WTC11 (cell line): ENCODE measurements at regions not wholly inside any gene's neighbourhood (a gene's known extent, or its start where the extent isn't known, plus 50 kb on each side); places are given as distances from the start of the nearest gene placed in this dataset.

ENCODE experiments used
- ATAC-seq: fragments of 200-7000 bp; cut with Tn5 transposase; 2 replicates; pipeline ENCODE4 v1.10.0; 2021; ENCODE audit warnings: mild to moderate bottlenecking, moderate library complexity
- CTCF ChIA-PET: fragments of 300-600 bp; sonication (Branson Sonifier 250); formaldehyde crosslinking; loops from one replicate; lab custom pipeline; 2021; ENCODE audit warnings: antibody characterized with exemption; lab: Charles Lee
- POLR2A ChIA-PET: fragments of 350-600 bp; sonication (Branson Sonifier 250); formaldehyde crosslinking; loops from one replicate; lab custom pipeline; 2021; ENCODE audit warnings: antibody characterized with exemption; lab: Charles Lee
- DNase-seq: peaks from one replicate; pipeline ENCODE4 v3.0.0; 2021; ENCODE audit warnings: low spot score
- H3K27ac Mint-ChIP-seq: 2 replicates; pipeline ENCODE4 v1.8.0; 2021; ENCODE audit warnings: mixed read lengths
- H3K27me3 Mint-ChIP-seq: 2 replicates; pipeline ENCODE4 v1.8.0; 2021; ENCODE audit warnings: low read depth, mild to moderate bottlenecking, moderate library complexity, mixed read lengths
- H3K36me3 Mint-ChIP-seq: 2 replicates; pipeline ENCODE4 v1.8.0; 2021; ENCODE audit warnings: mixed read lengths
- H3K4me1 Mint-ChIP-seq: 2 replicates; pipeline ENCODE4 v1.8.0; 2022; ENCODE audit warnings: mixed read lengths
- H3K4me3 Mint-ChIP-seq: 2 replicates; pipeline ENCODE4 v1.8.0; 2021; ENCODE audit warnings: mild to moderate bottlenecking, moderate library complexity, mixed read lengths
- H3K9me3 Mint-ChIP-seq: 2 replicates; pipeline ENCODE4 v1.8.0; 2021; ENCODE audit warnings: mixed read lengths
- ATF6 ChIP-seq: sonication (generic); formaldehyde crosslinking; IDR thresholded peaks from 2 replicates; pipeline ENCODE4 v1.8.1; 2023; ENCODE audit warnings: mild to moderate bottlenecking, missing genetic modification reagents
- CREB1 ChIP-seq: sonication (generic); formaldehyde crosslinking; IDR thresholded peaks from 2 replicates; pipeline ENCODE4 v1.8.0; 2023; ENCODE audit warnings: mild to moderate bottlenecking, missing genetic modification reagents
- CREM ChIP-seq: sonication (generic); formaldehyde crosslinking; IDR thresholded peaks from 2 replicates; pipeline ENCODE4 v1.8.1; 2022; ENCODE audit warnings: mild to moderate bottlenecking, missing genetic modification reagents, moderate library complexity
- FOXJ3 ChIP-seq: sonication (generic); formaldehyde crosslinking; IDR thresholded peaks from 2 replicates; pipeline ENCODE4 v1.9.0; 2021; ENCODE audit warnings: missing genetic modification reagents, mild to moderate bottlenecking, borderline replicate concordance
- FOXP1 ChIP-seq: sonication (generic); formaldehyde crosslinking; IDR thresholded peaks from 2 replicates; pipeline ENCODE4 v1.8.0; 2022; ENCODE audit warnings: missing genetic modification reagents, mild to moderate bottlenecking, moderate library complexity, borderline replicate concordance
- IRF2 ChIP-seq: sonication (generic); formaldehyde crosslinking; IDR thresholded peaks from 2 replicates; pipeline ENCODE4 v1.8.0; 2022; ENCODE audit warnings: low read depth, missing genetic modification reagents, borderline replicate concordance
- MXD4 ChIP-seq: fragments of 250-450 bp; sonication (Bioruptor Pico); IDR thresholded peaks from 2 replicates; pipeline ENCODE4 v1.8.0; 2021; ENCODE audit warnings: mild to moderate bottlenecking, moderate library complexity, borderline replicate concordance
- MYBL2 ChIP-seq: sonication (generic); formaldehyde crosslinking; IDR thresholded peaks from 2 replicates; pipeline ENCODE4 v1.8.1; 2023; ENCODE audit warnings: mild to moderate bottlenecking, moderate library complexity, missing genetic modification reagents
- NFYB ChIP-seq: sonication (generic); formaldehyde crosslinking; conservative IDR thresholded peaks from 2 replicates; pipeline ENCODE4 v1.8.0; 2022; ENCODE audit warnings: low read depth, missing genetic modification reagents
- OVOL2 ChIP-seq: fragments of 250-450 bp; sonication (Bioruptor Pico); IDR thresholded peaks from 2 replicates; pipeline ENCODE4 v1.9.0; 2021; ENCODE audit warnings: mild to moderate bottlenecking, borderline replicate concordance
- RORB ChIP-seq: fragments of 250-450 bp; sonication (Bioruptor Pico); IDR thresholded peaks from 2 replicates; pipeline ENCODE4 v1.9.0; 2021; ENCODE audit warnings: mild to moderate bottlenecking
- USF2 ChIP-seq: sonication (generic); formaldehyde crosslinking; IDR thresholded peaks from 2 replicates; pipeline ENCODE4 v1.8.1; 2023; ENCODE audit warnings: mild to moderate bottlenecking, missing genetic modification reagents, moderate library complexity
- ZMAT4 ChIP-seq: fragments of 250-450 bp; sonication (Bioruptor Pico); IDR thresholded peaks from 2 replicates; pipeline ENCODE4 v1.9.0; 2021; ENCODE audit warnings: mild to moderate bottlenecking
- ZNF219 ChIP-seq: sonication (generic); formaldehyde crosslinking; IDR thresholded peaks from 2 replicates; pipeline ENCODE4 v1.8.0; 2023; ENCODE audit warnings: missing genetic modification reagents, mild to moderate bottlenecking, borderline replicate concordance
- ZNF317 ChIP-seq: sonication (generic); formaldehyde crosslinking; IDR thresholded peaks from 2 replicates; pipeline ENCODE4 v1.8.1; 2023; ENCODE audit warnings: low read depth, mild to moderate bottlenecking, moderate library complexity, missing genetic modification reagents, borderline replicate concordance
- ZNF512 ChIP-seq: sonication (generic); formaldehyde crosslinking; IDR thresholded peaks from 2 replicates; pipeline ENCODE4 v1.8.1; 2022; ENCODE audit warnings: missing genetic modification reagents, borderline replicate concordance
- ZSCAN18 ChIP-seq: fragments of 250-450 bp; sonication (Bioruptor Pico); IDR thresholded peaks from 2 replicates; pipeline ENCODE4 v2.1.2; 2022; ENCODE audit warnings: mild to moderate bottlenecking, moderate library complexity
- TF ChIP-seq, protein P1 (sequence below): sonication (generic); formaldehyde crosslinking; IDR thresholded peaks from 2 replicates; pipeline ENCODE4 v1.8.0; 2023; ENCODE audit warnings: missing genetic modification reagents, mild to moderate bottlenecking, borderline replicate concordance
- TF ChIP-seq, protein P2 (sequence below): sonication (generic); formaldehyde crosslinking; IDR thresholded peaks from 2 replicates; pipeline ENCODE4 v1.8.1; 2023; ENCODE audit warnings: mild to moderate bottlenecking, missing genetic modification reagents, borderline replicate concordance

DNA sequence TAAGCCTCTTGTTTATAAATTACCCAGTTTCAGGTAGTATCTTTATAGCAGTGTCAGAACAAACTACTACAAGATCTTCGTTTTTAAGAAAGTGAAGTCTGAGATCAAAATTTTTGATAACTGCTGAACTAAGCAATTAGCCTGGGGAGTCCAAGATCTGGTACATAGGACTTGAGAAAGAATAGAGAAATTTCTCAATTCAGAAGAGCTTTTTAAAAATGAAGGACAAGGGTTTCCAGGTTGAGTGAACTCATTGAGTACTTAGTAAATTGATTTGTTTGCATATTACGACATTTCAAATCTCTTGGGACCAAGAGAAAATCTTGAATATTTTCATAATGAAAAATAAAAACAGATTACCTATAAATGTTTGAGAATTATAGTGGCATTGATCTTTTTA lies 386.6 kb upstream of the THRB start (continued):
- TF ChIP-seq, protein P1, sequence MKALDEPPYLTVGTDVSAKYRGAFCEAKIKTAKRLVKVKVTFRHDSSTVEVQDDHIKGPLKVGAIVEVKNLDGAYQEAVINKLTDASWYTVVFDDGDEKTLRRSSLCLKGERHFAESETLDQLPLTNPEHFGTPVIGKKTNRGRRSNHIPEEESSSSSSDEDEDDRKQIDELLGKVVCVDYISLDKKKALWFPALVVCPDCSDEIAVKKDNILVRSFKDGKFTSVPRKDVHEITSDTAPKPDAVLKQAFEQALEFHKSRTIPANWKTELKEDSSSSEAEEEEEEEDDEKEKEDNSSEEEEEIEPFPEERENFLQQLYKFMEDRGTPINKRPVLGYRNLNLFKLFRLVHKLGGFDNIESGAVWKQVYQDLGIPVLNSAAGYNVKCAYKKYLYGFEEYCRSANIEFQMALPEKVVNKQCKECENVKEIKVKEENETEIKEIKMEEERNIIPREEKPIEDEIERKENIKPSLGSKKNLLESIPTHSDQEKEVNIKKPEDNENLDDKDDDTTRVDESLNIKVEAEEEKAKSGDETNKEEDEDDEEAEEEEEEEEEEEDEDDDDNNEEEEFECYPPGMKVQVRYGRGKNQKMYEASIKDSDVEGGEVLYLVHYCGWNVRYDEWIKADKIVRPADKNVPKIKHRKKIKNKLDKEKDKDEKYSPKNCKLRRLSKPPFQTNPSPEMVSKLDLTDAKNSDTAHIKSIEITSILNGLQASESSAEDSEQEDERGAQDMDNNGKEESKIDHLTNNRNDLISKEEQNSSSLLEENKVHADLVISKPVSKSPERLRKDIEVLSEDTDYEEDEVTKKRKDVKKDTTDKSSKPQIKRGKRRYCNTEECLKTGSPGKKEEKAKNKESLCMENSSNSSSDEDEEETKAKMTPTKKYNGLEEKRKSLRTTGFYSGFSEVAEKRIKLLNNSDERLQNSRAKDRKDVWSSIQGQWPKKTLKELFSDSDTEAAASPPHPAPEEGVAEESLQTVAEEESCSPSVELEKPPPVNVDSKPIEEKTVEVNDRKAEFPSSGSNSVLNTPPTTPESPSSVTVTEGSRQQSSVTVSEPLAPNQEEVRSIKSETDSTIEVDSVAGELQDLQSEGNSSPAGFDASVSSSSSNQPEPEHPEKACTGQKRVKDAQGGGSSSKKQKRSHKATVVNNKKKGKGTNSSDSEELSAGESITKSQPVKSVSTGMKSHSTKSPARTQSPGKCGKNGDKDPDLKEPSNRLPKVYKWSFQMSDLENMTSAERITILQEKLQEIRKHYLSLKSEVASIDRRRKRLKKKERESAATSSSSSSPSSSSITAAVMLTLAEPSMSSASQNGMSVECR (CRISPR knock-in tag), result no peak
- no peak for TF ChIP-seq FOXP1 (CRISPR knock-in tag)
- no peak for TF ChIP-seq IRF2
- TF ChIP-seq RORB (CRISPR knock-in tag), result no peak
- TF ChIP-seq ZNF512 (CRISPR knock-in tag), result no peak
- TF ChIP-seq ATF6 (CRISPR knock-in tag), result no peak
- TF ChIP-seq ZNF317 (CRISPR knock-in tag), result no peak
- TF ChIP-seq CREM, result no peak
- no peak for TF ChIP-seq MXD4 (CRISPR knock-in tag)
- TF ChIP-seq USF2 (CRISPR knock-in tag), result no peak

- Mint-ChIP-seq H3K4me1 (0 out of 2 replicates have a peak, but pooled peaks cover 4% of the 10 kb centered on the region), H3K4me3 (no peak overlapping the region), H3K27me3 (no peaks in the 10 kb centered on the region), H3K27ac (no peak overlapping the region), H3K9me3 (no peaks in the 10 kb centered on the region), H3K36me3 (no peaks in the 10 kb centered on the region)
- ChIA-PET CTCF (no interaction called here), POLR2A (no interaction called here)
- DNase-seq (no peak), ATAC-seq (0 out of 2 replicates have a peak, but pooled peaks have one; percentile 36)
- TF ChIP-seq OVOL2 (CRISPR knock-in tag) (no peak), ZMAT4 (CRISPR knock-in tag) (no peak), MYBL2 (CRISPR knock-in tag) (no peak)
Measured at GRCh38 chr3:24886501-24886900, 391.9 kb upstream of the THRB start.

DNA sequence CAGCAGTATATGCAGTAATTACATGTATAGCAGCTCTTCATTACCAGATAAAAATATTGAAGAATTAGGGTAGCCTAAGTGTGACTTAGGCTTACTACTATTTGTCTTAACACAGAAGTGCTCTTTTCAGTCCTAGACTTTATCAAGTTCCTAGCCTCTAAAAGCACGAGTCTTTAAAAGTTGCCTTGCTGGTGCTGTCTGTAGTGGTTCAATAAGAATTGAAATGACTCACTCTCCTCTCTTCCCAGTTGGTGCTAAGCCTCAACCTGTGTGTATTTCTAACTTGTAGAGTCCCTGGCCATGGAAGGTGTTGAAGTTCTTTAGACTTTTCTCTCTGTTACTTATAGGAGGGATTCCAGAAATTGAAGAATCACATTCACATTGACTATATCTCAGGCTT lies 395.4 kb upstream of the THRB start:
- ATAC-seq (no peak), DNase-seq (no peak)
- Mint-ChIP-seq H3K27me3 (no peaks in the 10 kb centered on the region), H3K4me1 (0 out of 2 replicates have a peak, but pooled peaks cover 4% of the 10 kb centered on the region), H3K4me3 (no peak overlapping the region), H3K36me3 (no peaks in the 10 kb centered on the region), H3K27ac (no peak overlapping the region), H3K9me3 (peaks cover 7% of the 10 kb centered on the region)
- CTCF ChIA-PET, result no interaction called here
- POLR2A ChIA-PET, result interaction anchor here (0.7 kb wide), 1 partner anchor 79 kb away, joined by 4 read pairs; no protein-coding TSS in a partner anchor
- TF ChIP-seq, protein P2, sequence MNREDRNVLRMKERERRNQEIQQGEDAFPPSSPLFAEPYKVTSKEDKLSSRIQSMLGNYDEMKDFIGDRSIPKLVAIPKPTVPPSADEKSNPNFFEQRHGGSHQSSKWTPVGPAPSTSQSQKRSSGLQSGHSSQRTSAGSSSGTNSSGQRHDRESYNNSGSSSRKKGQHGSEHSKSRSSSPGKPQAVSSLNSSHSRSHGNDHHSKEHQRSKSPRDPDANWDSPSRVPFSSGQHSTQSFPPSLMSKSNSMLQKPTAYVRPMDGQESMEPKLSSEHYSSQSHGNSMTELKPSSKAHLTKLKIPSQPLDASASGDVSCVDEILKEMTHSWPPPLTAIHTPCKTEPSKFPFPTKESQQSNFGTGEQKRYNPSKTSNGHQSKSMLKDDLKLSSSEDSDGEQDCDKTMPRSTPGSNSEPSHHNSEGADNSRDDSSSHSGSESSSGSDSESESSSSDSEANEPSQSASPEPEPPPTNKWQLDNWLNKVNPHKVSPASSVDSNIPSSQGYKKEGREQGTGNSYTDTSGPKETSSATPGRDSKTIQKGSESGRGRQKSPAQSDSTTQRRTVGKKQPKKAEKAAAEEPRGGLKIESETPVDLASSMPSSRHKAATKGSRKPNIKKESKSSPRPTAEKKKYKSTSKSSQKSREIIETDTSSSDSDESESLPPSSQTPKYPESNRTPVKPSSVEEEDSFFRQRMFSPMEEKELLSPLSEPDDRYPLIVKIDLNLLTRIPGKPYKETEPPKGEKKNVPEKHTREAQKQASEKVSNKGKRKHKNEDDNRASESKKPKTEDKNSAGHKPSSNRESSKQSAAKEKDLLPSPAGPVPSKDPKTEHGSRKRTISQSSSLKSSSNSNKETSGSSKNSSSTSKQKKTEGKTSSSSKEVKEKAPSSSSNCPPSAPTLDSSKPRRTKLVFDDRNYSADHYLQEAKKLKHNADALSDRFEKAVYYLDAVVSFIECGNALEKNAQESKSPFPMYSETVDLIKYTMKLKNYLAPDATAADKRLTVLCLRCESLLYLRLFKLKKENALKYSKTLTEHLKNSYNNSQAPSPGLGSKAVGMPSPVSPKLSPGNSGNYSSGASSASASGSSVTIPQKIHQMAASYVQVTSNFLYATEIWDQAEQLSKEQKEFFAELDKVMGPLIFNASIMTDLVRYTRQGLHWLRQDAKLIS, result no peak
- TF ChIP-seq NFYB, result no peak
- TF ChIP-seq ZNF219 (CRISPR knock-in tag), result no peak
- TF ChIP-seq ZSCAN18 (CRISPR knock-in tag), result no peak
- TF ChIP-seq FOXJ3, result no peak
- TF ChIP-seq CREB1, result no peak
